OCI-LY3 (cell line): ENCODE measurements at regions not wholly inside any gene's neighbourhood (a gene's known extent, or its start where the extent isn't known, plus 50 kb on each side); places are given as distances from the start of the nearest gene placed in this dataset.

Experiments used
- H2AFZ ChIP-seq: fragments of 200-600, 300-600 bp; shearing (Covaris generic); 2 replicates; pipeline ENCODE4 v1.6.0; 2014; ENCODE audit warnings: antibody characterized with exemption, low read depth, low read length
- H3K27ac ChIP-seq: fragments of 200-600, 300-600 bp; sonication (generic); 2 replicates; pipeline ENCODE4 v1.5.1; 2014; ENCODE audit warnings: mild to moderate bottlenecking, low read length, moderate library complexity, mixed read lengths
- H3K27me3 ChIP-seq: fragments of 200-600, 300-600 bp; sonication (generic); 2 replicates; pipeline ENCODE4 v1.6.1; 2014; ENCODE audit warnings: low read depth, low read length, mixed read lengths
- H3K36me3 ChIP-seq: fragments of 200-600, 300-600 bp; sonication (generic); replicated peaks from 2 replicates; pipeline ENCODE3; 2014; ENCODE audit warnings: low read depth, low read length, mixed read lengths
- H3K4me1 ChIP-seq: fragments of 300-600, 200-600 bp; sonication (generic); 2 replicates; pipeline ENCODE4 v1.6.1; 2014; ENCODE audit warnings: low read length, mixed read lengths
- H3K4me2 ChIP-seq: fragments of 200-600, 300-600 bp; sonication (generic); 2 replicates; pipeline ENCODE4 v1.6.1; 2014; ENCODE audit warnings: low read length, mixed read lengths
- H3K4me3 ChIP-seq: fragments of 300-600, 200-600 bp; sonication (generic); 2 replicates; pipeline ENCODE4 v1.5.1; 2014; ENCODE audit warnings: antibody characterized with exemption, mild to moderate bottlenecking, low read length, moderate library complexity
- H3K79me2 ChIP-seq: fragments of 300-600, 200-600 bp; shearing (Covaris generic); 2 replicates; pipeline ENCODE4 v1.6.1; 2014; ENCODE audit warnings: mild to moderate bottlenecking, low read length, mixed read lengths
- H3K9ac ChIP-seq: fragments of 300-600, 200-600 bp; shearing (Covaris generic); 2 replicates; pipeline ENCODE4 v1.6.0; 2014; ENCODE audit warnings: mild to moderate bottlenecking, low read length, moderate library complexity
- H3K9me3 ChIP-seq: fragments of 200-600, 300-600 bp; shearing (Covaris generic); 2 replicates; pipeline ENCODE4 v1.6.1; 2014; ENCODE audit warnings: low read length, mixed read lengths; ENCODE audit not compliant: insufficient read depth
- H4K20me1 ChIP-seq: fragments of 200-600, 300-600 bp; sonication (generic); 2 replicates; pipeline ENCODE4 v1.6.1; 2016; ENCODE audit warnings: low read length, mixed read lengths; ENCODE audit not compliant: insufficient read depth
- CTCF ChIP-seq: fragments of 200-600, 300-600 bp; sonication (generic); IDR thresholded peaks from 2 replicates; pipeline ENCODE4 v1.5.1; 2014; ENCODE audit warnings: antibody characterized with exemption, low read length, low read depth
- EZH2phosphoT487 ChIP-seq: fragments of 200-600 bp; shearing (Covaris generic); IDR thresholded peaks from 2 replicates; pipeline ENCODE4 v1.6.1; 2018; ENCODE audit warnings: antibody characterized with exemption, mixed run types, low read depth

- Histone ChIP-seq H3K36me3 (no peaks in the 10 kb centered on the region), H3K79me2 (no peaks in the 10 kb centered on the region), H3K9me3 (no peaks in the 10 kb centered on the region), H3K4me1 (no peaks in the 10 kb centered on the region), H4K20me1 (no peaks in the 10 kb centered on the region), H3K4me2 (no peak overlapping the region), H3K27me3 (no peaks in the 10 kb centered on the region), H3K9ac (no peak overlapping the region), H3K4me3 (no peak overlapping the region), H2AFZ (no peak overlapping the region), H3K27ac (no peak overlapping the region)
- TF ChIP-seq EZH2phosphoT487 (no peak), CTCF (no peak)
Measured at GRCh38 chr10:131427901-131428300, 116.4 kb upstream of the TCERG1L start.

- Histone ChIP-seq H3K4me3 (no peak overlapping the region), H3K36me3 (no peaks in the 10 kb centered on the region), H3K79me2 (no peaks in the 10 kb centered on the region), H2AFZ (no peak overlapping the region), H3K9ac (no peak overlapping the region), H3K4me2 (no peak overlapping the region), H3K27ac (no peak overlapping the region), H3K9me3 (no peaks in the 10 kb centered on the region), H4K20me1 (no peaks in the 10 kb centered on the region), H3K4me1 (no peaks in the 10 kb centered on the region), H3K27me3 (no peaks in the 10 kb centered on the region)
- no peak for TF ChIP-seq EZH2phosphoT487
- TF ChIP-seq CTCF, result no peak
Measured at GRCh38 chr10:131429141-131429540, 117.6 kb upstream of the TCERG1L start.

- Histone ChIP-seq H3K27me3 (no peaks in the 10 kb centered on the region), H2AFZ (no peak overlapping the region), H3K27ac (no peak overlapping the region), H3K9me3 (no peaks in the 10 kb centered on the region), H3K4me1 (no peaks in the 10 kb centered on the region), H3K9ac (no peak overlapping the region), H3K36me3 (no peaks in the 10 kb centered on the region), H3K4me2 (no peak overlapping the region), H4K20me1 (no peaks in the 10 kb centered on the region), H3K4me3 (no peak overlapping the region), H3K79me2 (no peaks in the 10 kb centered on the region)
- TF ChIP-seq EZH2phosphoT487 (no peak), CTCF (no peak)
Measured at GRCh38 chr10:131429942-131430341, 118.4 kb upstream of the TCERG1L start.

GRCh38 chr10:131430716-131431412, 119.3 kb upstream of the TCERG1L start:
- no peak overlapping the region for H3K4me2 ChIP-seq
- H3K27me3 ChIP-seq, result no peaks in the 10 kb centered on the region
- H3K9ac ChIP-seq, result no peak overlapping the region
- H3K4me1 ChIP-seq, result no peaks in the 10 kb centered on the region
- TF ChIP-seq EZH2phosphoT487 (no peak), CTCF (no peak)
- H4K20me1 ChIP-seq, result no peaks in the 10 kb centered on the region
- H3K9me3 ChIP-seq, result no peaks in the 10 kb centered on the region
- H3K36me3 ChIP-seq, result no peaks in the 10 kb centered on the region
- H2AFZ ChIP-seq, result no peak overlapping the region
- no peak overlapping the region for H3K27ac ChIP-seq
- no peaks in the 10 kb centered on the region for H3K79me2 ChIP-seq
- H3K4me3 ChIP-seq, result no peak overlapping the region
